Spleen (tissue), 7 donors: ENCODE measurements at regions not wholly inside any gene's neighbourhood (a gene's known extent, or its start where the extent isn't known, plus 50 kb on each side); places are given as distances from the start of the nearest gene placed in this dataset.

Experiments
- POLR2A ChIP-seq, 3 donors: fragments of 450-650 bp; IDR thresholded peaks; one replicate each; pipeline ENCODE4 v1.5.1; 2017; ENCODE audit warnings: antibody characterized with exemption in 3 of 3, mild to moderate bottlenecking in 1 of 3
- TF ChIP-seq, protein P1 (sequence below), 11 experiments: fragments of 200-600 bp in 7 of 11; fragments of 450-650 bp in 4 of 11; sonication (generic) in 4 of 11; IDR thresholded peaks in 8 of 11; conservative IDR thresholded peaks in 3 of 11; 1 replicate in 7 of 11; 2 replicates in 4 of 11; pipeline versions ENCODE4 v1.4.0 to v1.8.0; 2016 to 2021; ENCODE audit warnings: antibody characterized with exemption in 11 of 11, inconsistent platforms in 4 of 11, mild to moderate bottlenecking in 1 of 11
- donor health status: DM: no; HTN: no; CAD: no; lungs with moderate emphysema.
- donor health status: DM: no; HTN: no; CAD: no.
- donor health status: DM: no; HTN: no; CAD: no.

- TF ChIP-seq, protein P1, sequence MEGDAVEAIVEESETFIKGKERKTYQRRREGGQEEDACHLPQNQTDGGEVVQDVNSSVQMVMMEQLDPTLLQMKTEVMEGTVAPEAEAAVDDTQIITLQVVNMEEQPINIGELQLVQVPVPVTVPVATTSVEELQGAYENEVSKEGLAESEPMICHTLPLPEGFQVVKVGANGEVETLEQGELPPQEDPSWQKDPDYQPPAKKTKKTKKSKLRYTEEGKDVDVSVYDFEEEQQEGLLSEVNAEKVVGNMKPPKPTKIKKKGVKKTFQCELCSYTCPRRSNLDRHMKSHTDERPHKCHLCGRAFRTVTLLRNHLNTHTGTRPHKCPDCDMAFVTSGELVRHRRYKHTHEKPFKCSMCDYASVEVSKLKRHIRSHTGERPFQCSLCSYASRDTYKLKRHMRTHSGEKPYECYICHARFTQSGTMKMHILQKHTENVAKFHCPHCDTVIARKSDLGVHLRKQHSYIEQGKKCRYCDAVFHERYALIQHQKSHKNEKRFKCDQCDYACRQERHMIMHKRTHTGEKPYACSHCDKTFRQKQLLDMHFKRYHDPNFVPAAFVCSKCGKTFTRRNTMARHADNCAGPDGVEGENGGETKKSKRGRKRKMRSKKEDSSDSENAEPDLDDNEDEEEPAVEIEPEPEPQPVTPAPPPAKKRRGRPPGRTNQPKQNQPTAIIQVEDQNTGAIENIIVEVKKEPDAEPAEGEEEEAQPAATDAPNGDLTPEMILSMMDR (IDR thresholded peaks at IDR 0.05 in 8 of 11, conservative IDR thresholded peaks at IDR 0.05 in 3 of 11), result no peak
- TF ChIP-seq POLR2A (IDR thresholded peaks at IDR 0.05), result no peak
Measured at GRCh38 chr11:13188179-13188578, 89.4 kb upstream of the BMAL1 start.
